ENCODE measurements at regions not wholly inside any gene's neighbourhood (a gene's known extent, or its start where the extent isn't known, plus 50 kb on each side); places are given as distances from the start of the nearest gene placed in this dataset.
"Not testable (repeated sequence)": the region's sequence is repeated elsewhere in the genome, so short reads cannot be mapped to it uniquely, and the experiment has no call there.

DNA sequence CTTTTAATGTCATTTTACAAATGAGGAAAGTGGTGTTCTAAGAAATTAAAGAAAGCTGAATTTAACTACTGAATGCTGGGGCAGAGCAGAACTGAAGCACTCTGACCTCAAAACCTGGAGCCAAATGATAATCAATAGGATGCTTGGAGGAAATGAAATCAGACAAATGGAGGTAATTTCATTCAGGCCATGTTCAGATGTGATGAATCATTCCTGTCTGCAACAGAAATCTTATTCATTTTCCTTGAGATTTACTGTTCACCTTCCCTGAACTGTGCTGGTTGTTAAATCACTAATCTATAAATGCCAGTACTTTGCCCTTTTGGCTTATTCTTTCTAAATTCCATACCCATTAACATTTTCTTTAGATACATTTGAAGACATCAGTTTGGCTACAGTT is 85.6 kb upstream of the SNX7 start:
- H3K4me3 ChIP-seq (ENCODE audit: low read depth, low read length) = no peak overlapping the region
- TF ChIP-seq, protein P1, sequence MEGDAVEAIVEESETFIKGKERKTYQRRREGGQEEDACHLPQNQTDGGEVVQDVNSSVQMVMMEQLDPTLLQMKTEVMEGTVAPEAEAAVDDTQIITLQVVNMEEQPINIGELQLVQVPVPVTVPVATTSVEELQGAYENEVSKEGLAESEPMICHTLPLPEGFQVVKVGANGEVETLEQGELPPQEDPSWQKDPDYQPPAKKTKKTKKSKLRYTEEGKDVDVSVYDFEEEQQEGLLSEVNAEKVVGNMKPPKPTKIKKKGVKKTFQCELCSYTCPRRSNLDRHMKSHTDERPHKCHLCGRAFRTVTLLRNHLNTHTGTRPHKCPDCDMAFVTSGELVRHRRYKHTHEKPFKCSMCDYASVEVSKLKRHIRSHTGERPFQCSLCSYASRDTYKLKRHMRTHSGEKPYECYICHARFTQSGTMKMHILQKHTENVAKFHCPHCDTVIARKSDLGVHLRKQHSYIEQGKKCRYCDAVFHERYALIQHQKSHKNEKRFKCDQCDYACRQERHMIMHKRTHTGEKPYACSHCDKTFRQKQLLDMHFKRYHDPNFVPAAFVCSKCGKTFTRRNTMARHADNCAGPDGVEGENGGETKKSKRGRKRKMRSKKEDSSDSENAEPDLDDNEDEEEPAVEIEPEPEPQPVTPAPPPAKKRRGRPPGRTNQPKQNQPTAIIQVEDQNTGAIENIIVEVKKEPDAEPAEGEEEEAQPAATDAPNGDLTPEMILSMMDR (IDR thresholded peaks at IDR 0.05; ENCODE audit: low read depth, low read length, missing control alignments) = no peak
- in situ Hi-C loops (cut with HindIII; ENCODE audit: low sequenced_read_pairs) = no loop called here
- no peak for DNase-seq (ENCODE audit: low read depth)

DNA sequence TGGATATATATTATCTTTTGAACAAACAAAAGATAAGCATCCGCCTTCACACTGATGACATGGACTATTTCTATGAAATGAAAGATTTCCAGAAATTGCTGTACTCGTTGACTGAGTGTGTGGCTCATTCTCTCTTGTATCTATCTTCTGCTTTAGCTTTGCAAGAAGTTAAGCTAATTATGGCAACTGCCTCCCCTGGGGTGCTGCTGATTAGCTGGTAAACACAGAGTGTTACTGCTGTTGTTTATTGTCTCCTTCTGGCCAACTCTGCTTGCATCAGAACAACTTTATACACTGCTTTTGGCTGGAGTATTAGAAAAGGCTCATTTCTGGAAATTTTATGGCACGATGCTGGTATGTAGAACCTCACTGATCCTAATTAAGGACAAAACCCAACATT is 95.6 kb upstream of the SNX7 start:
- in situ Hi-C loops (cut with HindIII; ENCODE audit: low sequenced_read_pairs) = no loop called here
- H3K4me3 ChIP-seq (ENCODE audit: low read depth, low read length) = no peak overlapping the region
- DNase-seq (ENCODE audit: low read depth) = no peak
- TF ChIP-seq, protein P1 (IDR thresholded peaks at IDR 0.05; ENCODE audit: low read depth, low read length, missing control alignments) = no peak

DNA sequence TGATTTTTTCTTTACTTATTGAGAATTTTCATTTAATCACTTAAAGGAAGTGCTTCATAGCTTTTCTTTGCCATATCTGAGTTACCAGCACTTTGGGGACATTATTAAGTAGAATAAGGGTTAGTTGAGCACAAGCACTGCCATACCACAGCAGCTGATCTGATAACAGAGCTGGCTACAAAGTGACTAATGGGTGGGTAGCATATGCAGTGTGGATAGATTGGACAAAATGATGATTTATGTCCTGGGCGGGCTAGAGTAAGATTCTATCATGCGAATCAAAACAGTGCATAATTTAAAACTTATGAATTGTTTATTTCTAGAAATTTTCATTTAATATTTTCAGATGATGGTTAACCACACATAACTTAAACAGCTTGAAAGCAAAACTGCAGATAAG is 102.2 kb upstream of the SNX7 start:
- no peak for DNase-seq (ENCODE audit: low read depth)
- TF ChIP-seq, protein P1 (IDR thresholded peaks at IDR 0.05; ENCODE audit: low read depth, low read length, missing control alignments) = no peak
- in situ Hi-C loops (cut with HindIII; ENCODE audit: low sequenced_read_pairs) = no loop called here
- H3K4me3 ChIP-seq (ENCODE audit: low read depth, low read length) = no peak overlapping the region

DNA sequence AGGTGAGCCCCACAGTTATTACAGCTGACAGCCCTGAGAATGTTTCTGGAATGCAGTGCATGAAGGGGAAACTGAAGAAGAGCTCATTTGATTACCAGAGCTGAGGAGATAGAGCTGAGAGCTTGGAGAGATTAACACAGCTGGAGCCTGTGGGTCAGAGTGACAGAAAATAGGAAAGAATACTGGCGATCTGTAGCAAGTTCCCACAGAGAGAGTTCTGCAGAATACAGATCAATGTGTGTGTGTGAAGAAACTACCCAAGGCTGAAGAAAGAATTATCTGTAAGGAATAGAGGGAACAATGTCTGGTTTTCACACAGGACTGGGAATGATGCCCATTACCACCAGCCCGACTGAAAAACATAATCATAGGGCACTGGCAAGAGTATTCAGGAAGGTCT is 103.6 kb upstream of the SNX7 start:
- in situ Hi-C loops (cut with HindIII; ENCODE audit: low sequenced_read_pairs) = no loop called here
- TF ChIP-seq, protein P1 (IDR thresholded peaks at IDR 0.05; ENCODE audit: low read depth, low read length, missing control alignments) = no peak
- DNase-seq (ENCODE audit: low read depth) = peak; percentile 6
- H3K4me3 ChIP-seq (ENCODE audit: low read depth, low read length) = no peak overlapping the region

DNA sequence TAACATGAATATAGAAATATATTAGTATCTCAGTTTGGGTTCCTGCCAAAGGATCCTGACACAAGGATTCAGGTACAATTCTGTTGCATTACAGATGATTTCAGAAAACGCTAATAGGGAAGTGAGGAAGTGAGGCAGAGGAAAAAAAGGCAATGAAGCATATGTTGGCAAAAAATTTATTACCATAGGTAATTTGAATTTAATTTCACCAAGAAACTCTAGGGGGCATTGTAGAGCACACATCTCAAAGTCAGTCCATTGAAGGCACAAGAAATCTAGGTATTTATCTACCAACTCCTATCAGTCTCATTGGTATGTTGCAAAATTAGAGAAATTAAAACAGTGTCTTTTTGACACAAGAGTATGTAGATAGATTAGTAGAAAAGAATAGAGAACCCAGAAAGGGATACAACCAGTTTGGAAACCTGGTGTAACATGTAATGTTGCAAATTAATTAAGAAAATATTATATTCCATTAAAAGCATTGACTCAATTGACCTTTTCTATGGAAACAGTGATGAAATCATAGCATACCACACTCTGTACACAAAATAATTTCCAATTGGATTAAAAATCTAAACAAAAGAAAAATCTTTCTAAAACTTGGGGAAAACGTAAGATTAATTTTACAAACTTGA is 104.9 kb upstream of the SNX7 start:
- no peak for DNase-seq (ENCODE audit: low read depth)
- in situ Hi-C loops (cut with HindIII; ENCODE audit: low sequenced_read_pairs) = no loop called here
- H3K4me3 ChIP-seq (ENCODE audit: low read depth, low read length) = no peak overlapping the region
- TF ChIP-seq, protein P1 (IDR thresholded peaks at IDR 0.05; ENCODE audit: low read depth, low read length, missing control alignments) = peak; percentile 14

DNA sequence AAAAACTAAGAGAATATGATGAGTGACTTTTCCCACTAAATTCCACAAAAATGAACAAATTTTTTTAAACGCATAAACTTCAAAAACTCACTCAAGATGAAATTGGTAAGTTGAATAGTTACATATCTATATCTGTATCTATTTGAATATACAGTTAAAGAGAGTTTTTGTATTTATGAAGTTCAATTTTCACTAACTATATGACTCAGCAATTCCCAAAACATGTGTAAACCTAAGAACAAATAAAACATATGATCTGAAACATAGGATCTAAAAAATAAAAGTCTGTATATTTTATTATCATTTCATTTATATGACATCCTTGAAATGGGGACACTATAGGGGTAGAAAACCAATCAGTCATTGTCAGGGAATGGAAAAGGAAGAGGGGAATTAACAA is 105.7 kb upstream of the SNX7 start:
- DNase-seq (ENCODE audit: low read depth) = no peak
- TF ChIP-seq, protein P1 (IDR thresholded peaks at IDR 0.05; ENCODE audit: low read depth, low read length, missing control alignments) = no peak
- in situ Hi-C loops (cut with HindIII; ENCODE audit: low sequenced_read_pairs) = no loop called here
- H3K4me3 ChIP-seq (ENCODE audit: low read depth, low read length) = no peak overlapping the region

DNA sequence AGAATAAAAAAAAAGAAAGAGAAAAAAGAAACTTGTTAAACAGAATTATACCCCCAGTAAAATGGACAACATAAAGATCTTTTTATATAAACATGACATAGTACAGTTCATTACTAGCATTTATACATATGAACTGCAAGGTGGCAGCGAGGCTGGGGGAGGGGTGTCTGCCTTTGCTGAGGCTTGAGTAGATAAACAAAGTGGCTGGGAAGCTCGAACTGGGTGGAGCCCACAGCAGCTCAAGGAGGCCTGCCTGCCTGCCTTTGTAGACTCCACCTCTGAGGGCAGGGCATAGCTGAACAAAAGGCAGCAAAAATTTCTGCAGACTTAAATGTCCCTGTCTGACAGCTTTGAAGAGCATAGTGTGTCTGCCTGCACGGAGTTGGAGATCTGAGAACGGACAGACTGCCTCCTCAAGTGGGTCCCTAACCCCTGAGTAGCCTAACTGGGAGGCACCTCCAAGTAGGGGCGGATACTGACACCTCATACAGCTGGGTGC is 108.9 kb upstream of the SNX7 start:
- in situ Hi-C loops (cut with HindIII; ENCODE audit: low sequenced_read_pairs); DNase-seq (ENCODE audit: low read depth): not testable (repeated sequence)

More for the DNA sequence above, 108.9 kb upstream of the SNX7 start:
- H3K4me3 ChIP-seq (ENCODE audit: low read depth, low read length) = not testable (repeated sequence)
